GM03348 (cell line): ENCODE measurements at regions not wholly inside any gene's neighbourhood (a gene's known extent, or its start where the extent isn't known, plus 50 kb on each side); places are given as distances from the start of the nearest gene placed in this dataset.

ENCODE experiments used
- DNase-seq: peaks from one replicate; pipeline ENCODE4 v3.0.0; 2012; ENCODE audit warnings: low spot score

- DNase-seq: peak; percentile 55
Observed at GRCh38 chr4:106676173-106676921, 307.8 kb upstream of the GIMD1 start.

GRCh38 chr4:106671716-106672115 is 303.1 kb upstream of the GIMD1 start:
- peak; percentile 11 for DNase-seq

GRCh38 chr4:106670976-106671375 is 302.4 kb upstream of the GIMD1 start:
- DNase-seq: no peak

GRCh38 chr4:106659371-106659770 is 290.8 kb upstream of the GIMD1 start:
- no peak for DNase-seq

- DNase-seq: no peak
Observed at GRCh38 chr4:106652095-106652494, 283.5 kb upstream of the GIMD1 start.

GRCh38 chr4:106650701-106651100 is 282.1 kb upstream of the GIMD1 start:
- no peak for DNase-seq

- no peak for DNase-seq
Observed at GRCh38 chr4:106647451-106647850, 278.9 kb upstream of the GIMD1 start.

- no peak for DNase-seq
Observed at GRCh38 chr4:106629268-106629625, 260.7 kb upstream of the GIMD1 start.

GRCh38 chr4:106628586-106629267 is 260.1 kb upstream of the GIMD1 start:
- DNase-seq: no peak

GRCh38 chr4:106627051-106627450 is 258.5 kb upstream of the GIMD1 start:
- peak; percentile 26 for DNase-seq

GRCh38 chr4:106624671-106625070 is 256.1 kb upstream of the GIMD1 start:
- DNase-seq: no peak

- DNase-seq: no peak
Observed at GRCh38 chr4:106618956-106619355, 250.4 kb upstream of the GIMD1 start.

GRCh38 chr4:106615961-106616360 is 247.4 kb upstream of the GIMD1 start:
- no peak for DNase-seq

- DNase-seq: no peak
Observed at GRCh38 chr4:106615410-106615945, 246.9 kb upstream of the GIMD1 start.

GRCh38 chr4:106614441-106614840 is 245.9 kb upstream of the GIMD1 start:
- no peak for DNase-seq

- DNase-seq: no peak
Observed at GRCh38 chr4:106609917-106610316, 241.3 kb upstream of the GIMD1 start.

GRCh38 chr4:106607558-106607957 is 239.0 kb upstream of the GIMD1 start:
- DNase-seq: no peak

GRCh38 chr4:106604319-106605051 is 235.9 kb upstream of the GIMD1 start:
- DNase-seq: no peak

- DNase-seq: no peak
Observed at GRCh38 chr4:106603471-106603870, 234.9 kb upstream of the GIMD1 start.

GRCh38 chr4:106602711-106603110 is 234.1 kb upstream of the GIMD1 start:
- no peak for DNase-seq

GRCh38 chr4:106601519-106601918 is 232.9 kb upstream of the GIMD1 start:
- DNase-seq: peak; percentile 37

GRCh38 chr4:106595906-106596305 is 227.3 kb upstream of the GIMD1 start:
- DNase-seq: no peak
